ENCODE measurements at regions not wholly inside any gene's neighbourhood (a gene's known extent, or its start where the extent isn't known, plus 50 kb on each side); places are given as distances from the start of the nearest gene placed in this dataset.

DNA sequence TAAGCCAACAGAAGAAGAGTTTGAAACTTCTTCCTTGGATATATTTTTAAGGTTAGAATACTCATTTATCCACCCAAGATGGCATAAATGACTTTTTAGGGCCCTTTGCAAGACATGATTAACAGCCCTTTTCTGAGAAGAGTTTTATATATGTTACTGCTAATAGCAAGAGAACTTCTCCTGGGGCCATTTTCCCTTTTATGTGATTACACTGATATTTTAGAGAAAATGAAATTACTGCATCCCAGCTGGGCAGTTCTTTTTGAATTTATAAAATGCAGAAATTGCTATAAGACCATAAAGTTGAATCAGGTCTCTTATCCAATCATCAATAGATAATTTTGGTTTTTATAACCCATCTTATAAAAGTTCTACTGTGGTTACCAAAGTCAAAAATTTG is 161.3 kb upstream of the RFX3 start:
- H3K36me3 ChIP-seq (ENCODE audit: control insufficient read depth, insufficient read depth, low read length): no peaks in the 10 kb centered on the region
- DNase-seq (ENCODE audit: low read depth, low spot score): no peak
- BruUV-seq (replicated peaks): no TSS peak
- no peaks in the 10 kb centered on the region for H3K9me3 ChIP-seq (ENCODE audit: control insufficient read depth, insufficient read depth, low read depth, low read length)
- no peak overlapping the region for H3K27ac ChIP-seq (ENCODE audit: low read length)
- H3K4me3 ChIP-seq (ENCODE audit: low read depth in 2 of 2, low read length in 2 of 2): no peak overlapping the region
- ChIA-PET POLR2A (no interaction called here), CTCF (no interaction called here)
- ATAC-seq: no peak
- in situ Hi-C loops (cut with HindIII; ENCODE audit: low pct_unique_long_range_greater_than_20kb, low sequenced_read_pairs) (no loop called here), intact Hi-C loops (cut with micrococcal nuclease; ENCODE audit: unreplicated experiment) (no loop called here)
- H3K4me1 ChIP-seq (ENCODE audit: control insufficient read depth, insufficient read depth, low read length): no peaks in the 10 kb centered on the region
- TF ChIP-seq POLR2AphosphoS5 (IDR thresholded peaks at IDR 0.05; ENCODE audit: low read depth, low read length) (no peak), SIN3A (IDR thresholded peaks at IDR 0.05; ENCODE audit: borderline replicate concordance, insufficient read depth, low read depth, low read length) (no peak), TCF7L2 (IDR thresholded peaks at IDR 0.05; ENCODE audit: low read depth, low read length) (no peak)
- TF ChIP-seq, protein P1, sequence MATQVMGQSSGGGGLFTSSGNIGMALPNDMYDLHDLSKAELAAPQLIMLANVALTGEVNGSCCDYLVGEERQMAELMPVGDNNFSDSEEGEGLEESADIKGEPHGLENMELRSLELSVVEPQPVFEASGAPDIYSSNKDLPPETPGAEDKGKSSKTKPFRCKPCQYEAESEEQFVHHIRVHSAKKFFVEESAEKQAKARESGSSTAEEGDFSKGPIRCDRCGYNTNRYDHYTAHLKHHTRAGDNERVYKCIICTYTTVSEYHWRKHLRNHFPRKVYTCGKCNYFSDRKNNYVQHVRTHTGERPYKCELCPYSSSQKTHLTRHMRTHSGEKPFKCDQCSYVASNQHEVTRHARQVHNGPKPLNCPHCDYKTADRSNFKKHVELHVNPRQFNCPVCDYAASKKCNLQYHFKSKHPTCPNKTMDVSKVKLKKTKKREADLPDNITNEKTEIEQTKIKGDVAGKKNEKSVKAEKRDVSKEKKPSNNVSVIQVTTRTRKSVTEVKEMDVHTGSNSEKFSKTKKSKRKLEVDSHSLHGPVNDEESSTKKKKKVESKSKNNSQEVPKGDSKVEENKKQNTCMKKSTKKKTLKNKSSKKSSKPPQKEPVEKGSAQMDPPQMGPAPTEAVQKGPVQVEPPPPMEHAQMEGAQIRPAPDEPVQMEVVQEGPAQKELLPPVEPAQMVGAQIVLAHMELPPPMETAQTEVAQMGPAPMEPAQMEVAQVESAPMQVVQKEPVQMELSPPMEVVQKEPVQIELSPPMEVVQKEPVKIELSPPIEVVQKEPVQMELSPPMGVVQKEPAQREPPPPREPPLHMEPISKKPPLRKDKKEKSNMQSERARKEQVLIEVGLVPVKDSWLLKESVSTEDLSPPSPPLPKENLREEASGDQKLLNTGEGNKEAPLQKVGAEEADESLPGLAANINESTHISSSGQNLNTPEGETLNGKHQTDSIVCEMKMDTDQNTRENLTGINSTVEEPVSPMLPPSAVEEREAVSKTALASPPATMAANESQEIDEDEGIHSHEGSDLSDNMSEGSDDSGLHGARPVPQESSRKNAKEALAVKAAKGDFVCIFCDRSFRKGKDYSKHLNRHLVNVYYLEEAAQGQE (IDR thresholded peaks at IDR 0.05; ENCODE audit: insufficient read depth in 1 of 2, low read depth in 2 of 2, low read length in 1 of 2): no peak
- TF ChIP-seq, protein P2, sequence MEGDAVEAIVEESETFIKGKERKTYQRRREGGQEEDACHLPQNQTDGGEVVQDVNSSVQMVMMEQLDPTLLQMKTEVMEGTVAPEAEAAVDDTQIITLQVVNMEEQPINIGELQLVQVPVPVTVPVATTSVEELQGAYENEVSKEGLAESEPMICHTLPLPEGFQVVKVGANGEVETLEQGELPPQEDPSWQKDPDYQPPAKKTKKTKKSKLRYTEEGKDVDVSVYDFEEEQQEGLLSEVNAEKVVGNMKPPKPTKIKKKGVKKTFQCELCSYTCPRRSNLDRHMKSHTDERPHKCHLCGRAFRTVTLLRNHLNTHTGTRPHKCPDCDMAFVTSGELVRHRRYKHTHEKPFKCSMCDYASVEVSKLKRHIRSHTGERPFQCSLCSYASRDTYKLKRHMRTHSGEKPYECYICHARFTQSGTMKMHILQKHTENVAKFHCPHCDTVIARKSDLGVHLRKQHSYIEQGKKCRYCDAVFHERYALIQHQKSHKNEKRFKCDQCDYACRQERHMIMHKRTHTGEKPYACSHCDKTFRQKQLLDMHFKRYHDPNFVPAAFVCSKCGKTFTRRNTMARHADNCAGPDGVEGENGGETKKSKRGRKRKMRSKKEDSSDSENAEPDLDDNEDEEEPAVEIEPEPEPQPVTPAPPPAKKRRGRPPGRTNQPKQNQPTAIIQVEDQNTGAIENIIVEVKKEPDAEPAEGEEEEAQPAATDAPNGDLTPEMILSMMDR (IDR thresholded peaks at IDR 0.05): no peak
- no peaks in the 10 kb centered on the region for H3K27me3 ChIP-seq (ENCODE audit: control insufficient read depth, insufficient read depth, low read length)

- Histone ChIP-seq H3K4me3 (ENCODE audit: low read depth in 2 of 2, low read length in 2 of 2) (no peak overlapping the region), H3K27me3 (ENCODE audit: control insufficient read depth, insufficient read depth, low read length) (no peaks in the 10 kb centered on the region), H3K4me1 (ENCODE audit: control insufficient read depth, insufficient read depth, low read length) (no peaks in the 10 kb centered on the region), H3K9me3 (ENCODE audit: control insufficient read depth, insufficient read depth, low read depth, low read length) (no peaks in the 10 kb centered on the region), H3K27ac (ENCODE audit: low read length) (no peak overlapping the region), H3K36me3 (ENCODE audit: control insufficient read depth, insufficient read depth, low read length) (no peaks in the 10 kb centered on the region)
- BruUV-seq (replicated peaks): no TSS peak
- no peak for ATAC-seq
- ChIA-PET POLR2A (no interaction called here), CTCF (no interaction called here)
- no peak for DNase-seq (ENCODE audit: low read depth, low spot score)
- in situ Hi-C loops (cut with HindIII; ENCODE audit: low pct_unique_long_range_greater_than_20kb, low sequenced_read_pairs): no loop called here
- TF ChIP-seq SIN3A (IDR thresholded peaks at IDR 0.05; ENCODE audit: borderline replicate concordance, insufficient read depth, low read depth, low read length) (no peak), POLR2AphosphoS5 (IDR thresholded peaks at IDR 0.05; ENCODE audit: low read depth, low read length) (no peak), TCF7L2 (IDR thresholded peaks at IDR 0.05; ENCODE audit: low read depth, low read length) (no peak)
- TF ChIP-seq, protein P2 (IDR thresholded peaks at IDR 0.05): no peak
- TF ChIP-seq, protein P1 (IDR thresholded peaks at IDR 0.05; ENCODE audit: insufficient read depth in 1 of 2, low read depth in 2 of 2, low read length in 1 of 2): no peak
- intact Hi-C loops (cut with micrococcal nuclease; ENCODE audit: unreplicated experiment): no loop called here
Observed at GRCh38 chr9:3682186-3682585, 156.4 kb upstream of the RFX3 start.
